SU-DHL-6 (cell line): ENCODE measurements at regions not wholly inside any gene's neighbourhood (a gene's known extent, or its start where the extent isn't known, plus 50 kb on each side); places are given as distances from the start of the nearest gene placed in this dataset.

Experiments
- CTCF ChIP-seq: fragments of 200-600 bp; sonication (generic); IDR thresholded peaks from one replicate; pipeline ENCODE4 v1.5.1; 2017; ENCODE audit warnings: antibody characterized with exemption, mild to moderate bottlenecking, low read length, moderate library complexity; ENCODE audit not compliant: insufficient read depth, poor library complexity, severe bottlenecking
- EZH2phosphoT487 ChIP-seq: fragments of 200-600 bp; sonication (generic), shearing (Covaris generic); conservative IDR thresholded peaks from 2 replicates; pipeline ENCODE4 v1.6.1; 2018; ENCODE audit warnings: mild to moderate bottlenecking, antibody characterized with exemption, low read length, moderate library complexity, mixed read lengths

GRCh38 chr1:201655910-201656309, 117.0 kb downstream of the NAV1 start:
- TF ChIP-seq CTCF (no peak), EZH2phosphoT487 (no peak)
